ENCODE measurements at regions not wholly inside any gene's neighbourhood (a gene's known extent, or its start where the extent isn't known, plus 50 kb on each side); places are given as distances from the start of the nearest gene placed in this dataset.

DNA sequence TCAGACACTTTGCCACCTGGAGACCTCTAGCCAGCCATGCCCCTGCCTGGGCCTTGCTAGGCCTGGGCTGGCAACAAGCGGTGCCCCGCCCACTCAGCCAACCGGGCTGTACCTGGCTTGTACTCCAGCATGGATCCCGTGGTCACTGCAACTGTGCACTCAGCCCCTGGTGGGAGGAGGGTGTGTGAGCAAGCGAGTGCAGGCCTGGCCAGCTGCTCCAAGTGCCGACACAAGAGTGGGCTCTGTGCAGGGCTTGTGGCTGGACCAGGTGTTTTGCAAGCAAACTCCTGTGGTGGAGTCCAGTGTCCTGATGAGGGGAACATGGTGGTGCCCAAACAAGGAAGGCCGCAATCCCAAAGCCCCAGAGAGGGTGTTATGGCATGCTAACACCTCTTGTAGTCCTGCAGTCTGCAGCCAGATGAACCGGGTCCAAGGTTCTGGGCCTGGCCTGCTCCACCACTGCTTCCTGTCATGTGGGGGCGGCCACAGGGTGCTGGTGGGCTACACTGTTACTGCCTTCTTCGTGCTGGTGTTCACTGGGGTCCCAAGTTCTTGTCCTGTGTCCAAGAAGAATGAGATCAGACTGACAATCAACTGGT, 60.1 kb upstream of the CD28 start:
- Histone ChIP-seq H3K4me3 (no peak overlapping the region), H3K27ac (no peak overlapping the region), H3K9me3 (no peaks in the 10 kb centered on the region), H3K27me3 (no peaks in the 10 kb centered on the region), H3K36me3 (no peaks in the 10 kb centered on the region), H3K4me1 (peaks cover 34 to 38% (median 35%) of the 10 kb centered on the region in 4 donors)
- WGBS, 2 donors = 91 to 98% methylated on average over 10 of the region's 10 CpGs
- TF ChIP-seq, protein P1, sequence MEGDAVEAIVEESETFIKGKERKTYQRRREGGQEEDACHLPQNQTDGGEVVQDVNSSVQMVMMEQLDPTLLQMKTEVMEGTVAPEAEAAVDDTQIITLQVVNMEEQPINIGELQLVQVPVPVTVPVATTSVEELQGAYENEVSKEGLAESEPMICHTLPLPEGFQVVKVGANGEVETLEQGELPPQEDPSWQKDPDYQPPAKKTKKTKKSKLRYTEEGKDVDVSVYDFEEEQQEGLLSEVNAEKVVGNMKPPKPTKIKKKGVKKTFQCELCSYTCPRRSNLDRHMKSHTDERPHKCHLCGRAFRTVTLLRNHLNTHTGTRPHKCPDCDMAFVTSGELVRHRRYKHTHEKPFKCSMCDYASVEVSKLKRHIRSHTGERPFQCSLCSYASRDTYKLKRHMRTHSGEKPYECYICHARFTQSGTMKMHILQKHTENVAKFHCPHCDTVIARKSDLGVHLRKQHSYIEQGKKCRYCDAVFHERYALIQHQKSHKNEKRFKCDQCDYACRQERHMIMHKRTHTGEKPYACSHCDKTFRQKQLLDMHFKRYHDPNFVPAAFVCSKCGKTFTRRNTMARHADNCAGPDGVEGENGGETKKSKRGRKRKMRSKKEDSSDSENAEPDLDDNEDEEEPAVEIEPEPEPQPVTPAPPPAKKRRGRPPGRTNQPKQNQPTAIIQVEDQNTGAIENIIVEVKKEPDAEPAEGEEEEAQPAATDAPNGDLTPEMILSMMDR (IDR thresholded peaks at IDR 0.05) = no peak
- no peak for TF ChIP-seq POLR2AphosphoS5 (IDR thresholded peaks at IDR 0.05)
- no peak for TF ChIP-seq POLR2A (IDR thresholded peaks at IDR 0.05)
- TF ChIP-seq EP300 (IDR thresholded peaks at IDR 0.05) = no peak
- ATAC-seq (ENCODE audit: low FRiP score in 2 of 2) (peak in 1 of 2 donors; percentile 49), DNase-seq (peak in 1 of 2 donors; percentile 76)

DNA sequence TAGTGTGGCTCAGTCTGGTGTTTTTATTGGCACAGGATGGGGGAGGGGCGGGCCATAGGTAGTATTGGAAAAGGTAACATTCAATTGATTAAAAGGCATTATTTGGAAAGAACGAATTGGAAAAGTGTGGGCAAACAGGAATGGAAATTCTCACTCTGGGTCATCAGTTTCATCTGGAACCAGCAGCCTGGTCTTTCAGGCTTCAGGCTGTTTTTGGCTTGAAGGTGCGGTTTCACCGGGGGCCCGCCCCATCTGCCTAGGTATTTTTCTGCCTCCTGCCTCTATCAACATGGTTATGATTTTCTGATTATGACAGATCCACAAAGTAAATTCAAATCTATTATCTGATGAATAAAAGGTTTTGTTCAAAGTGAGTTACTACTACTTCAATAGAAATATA, 59.5 kb upstream of the CD28 start:
- WGBS, 2 donors = 92 to 96% methylated on average over 5 of the region's 5 CpGs
- TF ChIP-seq EP300 (IDR thresholded peaks at IDR 0.05) = no peak
- TF ChIP-seq POLR2A (IDR thresholded peaks at IDR 0.05) = no peak
- TF ChIP-seq POLR2AphosphoS5 (IDR thresholded peaks at IDR 0.05) = no peak
- TF ChIP-seq, protein P1 (IDR thresholded peaks at IDR 0.05) = no peak
- H3K27ac ChIP-seq = no peak overlapping the region

DNA sequence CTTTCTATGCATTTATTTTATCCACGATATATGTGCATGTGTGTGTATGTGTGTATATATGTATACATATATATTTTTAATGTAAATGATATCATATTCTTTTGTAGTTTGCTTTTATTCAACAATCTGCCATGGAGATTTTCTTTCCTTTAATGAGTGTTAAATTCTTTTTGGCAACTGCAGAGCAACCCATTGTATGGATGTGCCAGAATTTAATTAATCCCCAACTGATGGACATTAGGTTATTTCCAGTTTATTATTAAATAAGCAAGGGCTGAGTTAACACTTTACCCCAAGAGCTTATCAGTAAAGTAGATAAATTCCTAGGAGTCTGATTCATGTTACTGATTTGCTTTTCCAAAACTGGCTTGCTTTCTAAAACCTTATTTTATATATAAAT, 58.9 kb upstream of the CD28 start:
- peaks cover 36 to 41% (median 38%) of the 10 kb centered on the region in 4 donors for H3K4me1 ChIP-seq
- DNase-seq (no peak), ATAC-seq (ENCODE audit: low FRiP score in 2 of 2) (no peak)
- H3K4me3 ChIP-seq = no peak overlapping the region
- no peaks in the 10 kb centered on the region for H3K36me3 ChIP-seq
- H3K9me3 ChIP-seq = no peaks in the 10 kb centered on the region
- 91 to 100% methylated on average over 1 of the region's 1 CpG for WGBS, 2 donors
- TF ChIP-seq EP300 (IDR thresholded peaks at IDR 0.05) (no peak), POLR2A (IDR thresholded peaks at IDR 0.05) (no peak), POLR2AphosphoS5 (IDR thresholded peaks at IDR 0.05) (no peak)
- TF ChIP-seq, protein P1 (IDR thresholded peaks at IDR 0.05) = no peak
- no peaks in the 10 kb centered on the region for H3K27me3 ChIP-seq
- H3K27ac ChIP-seq = peak overlapping the region in 3 of 4 donors; percentile 2 to 63 (median 21)

More for the DNA sequence above, 59.5 kb upstream of the CD28 start:
- Histone ChIP-seq H3K4me1 (peaks cover 36 to 41% (median 38%) of the 10 kb centered on the region in 4 donors), H3K9me3 (no peaks in the 10 kb centered on the region), H3K36me3 (no peaks in the 10 kb centered on the region), H3K27me3 (no peaks in the 10 kb centered on the region), H3K4me3 (no peak overlapping the region)
- DNase-seq (no peak), ATAC-seq (ENCODE audit: low FRiP score in 2 of 2) (no peak)

DNA sequence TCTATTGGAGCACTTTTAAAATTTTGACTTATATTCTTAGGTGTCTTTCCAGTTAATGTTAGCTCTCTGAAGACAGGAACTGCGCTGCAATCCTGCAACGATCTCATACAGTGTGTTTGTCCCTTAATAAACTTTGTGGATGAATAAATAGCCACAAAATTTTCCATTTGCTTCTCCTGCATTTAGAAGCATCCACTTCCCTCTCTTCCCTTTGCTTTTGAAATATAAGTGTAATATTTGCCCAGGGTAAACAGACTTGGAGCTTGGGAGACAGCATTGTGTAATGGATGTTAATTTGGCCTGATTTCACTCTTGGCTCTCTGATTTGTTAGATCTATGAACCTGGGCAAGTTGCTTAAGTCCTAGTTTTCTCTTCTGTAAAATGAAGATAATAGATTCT, 58.2 kb upstream of the CD28 start:
- Histone ChIP-seq H3K27ac (peak overlapping the region; percentile 2 to 63 (median 40)), H3K4me1 (peaks cover 36 to 41% (median 38%) of the 10 kb centered on the region in 4 donors), H3K9me3 (no peaks in the 10 kb centered on the region), H3K4me3 (no peak overlapping the region), H3K27me3 (no peaks in the 10 kb centered on the region), H3K36me3 (no peaks in the 10 kb centered on the region)
- ATAC-seq (ENCODE audit: low FRiP score in 2 of 2) = no peak
- no peak for DNase-seq
- WGBS, 2 donors = 44 to 45% methylated on average over 2 of the region's 2 CpGs
- TF ChIP-seq EP300 (IDR thresholded peaks at IDR 0.05) (peak in 1 of 4 donors; percentile 56), POLR2A (IDR thresholded peaks at IDR 0.05) (no peak)

DNA sequence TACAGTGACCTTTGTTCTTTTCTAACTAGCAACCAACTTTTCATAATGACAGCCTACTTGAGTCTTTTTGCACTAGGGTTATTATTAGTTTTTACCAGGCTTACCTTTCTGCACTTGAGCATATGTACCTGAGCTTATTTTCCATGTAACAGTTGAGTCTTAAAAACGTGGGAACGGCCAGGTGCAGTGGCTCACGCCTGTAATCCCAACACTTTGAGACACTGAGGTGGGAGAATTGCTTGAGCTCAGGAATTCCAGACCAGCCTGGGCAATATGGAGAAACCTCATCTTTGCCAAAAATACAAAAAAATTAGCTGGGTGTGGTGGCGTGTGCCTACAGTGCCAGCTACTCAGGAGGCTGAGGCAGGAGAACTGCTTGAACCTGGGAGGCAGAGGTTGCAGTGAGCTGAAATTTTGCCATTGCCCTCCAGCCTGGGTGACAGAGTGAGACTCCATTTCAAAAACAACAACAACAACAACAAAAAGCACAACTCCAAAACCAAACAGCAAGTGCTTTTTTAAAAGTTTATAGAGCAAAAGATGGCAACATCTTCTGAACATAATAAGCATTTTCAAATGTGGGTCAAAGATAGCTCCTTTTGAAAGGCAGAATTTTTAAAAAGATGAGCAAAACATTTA, 57.1 kb upstream of the CD28 start:
- H3K4me3 ChIP-seq = no peak overlapping the region
- peaks cover 36 to 41% (median 38%) of the 10 kb centered on the region in 4 donors for H3K4me1 ChIP-seq
- 69 to 77% methylated on average over 4 of the region's 4 CpGs for WGBS, 2 donors
- no peaks in the 10 kb centered on the region for H3K9me3 ChIP-seq
- H3K27ac ChIP-seq = peak overlapping the region; percentile 60 to 80 (median 66)
- no peaks in the 10 kb centered on the region for H3K27me3 ChIP-seq
- TF ChIP-seq EP300 (IDR thresholded peaks at IDR 0.05) = no peak
- no peak for TF ChIP-seq POLR2AphosphoS5 (IDR thresholded peaks at IDR 0.05)
- TF ChIP-seq, protein P1 (IDR thresholded peaks at IDR 0.05) = no peak
- no peaks in the 10 kb centered on the region for H3K36me3 ChIP-seq
- DNase-seq (no peak), ATAC-seq (ENCODE audit: low FRiP score in 2 of 2) (no peak)
